Loucy (cell line): ENCODE measurements at regions not wholly inside any gene's neighbourhood (a gene's known extent, or its start where the extent isn't known, plus 50 kb on each side); places are given as distances from the start of the nearest gene placed in this dataset.
"Not testable (repeated sequence)": the region's sequence is repeated elsewhere in the genome, so short reads cannot be mapped to it uniquely, and the experiment has no call there.

Experiments used
- H2AFZ ChIP-seq: fragments of 200-600 bp; sonication (generic); 2 replicates; pipeline ENCODE4 v1.6.0; 2016; ENCODE audit warnings: antibody characterized with exemption, mild to moderate bottlenecking, low read length, moderate library complexity
- H3F3A ChIP-seq: fragments of 200-600 bp; 2 replicates; pipeline ENCODE4 v1.6.0; 2016; ENCODE audit warnings: antibody characterized with exemption, low read depth, mild to moderate bottlenecking
- H3K27me3 ChIP-seq: fragments of 200-600 bp; sonication (generic); 2 replicates; pipeline ENCODE4 v1.6.1; 2014; ENCODE audit warnings: low read length, mild to moderate bottlenecking; ENCODE audit not compliant: insufficient read depth, poor library complexity, severe bottlenecking
- H3K36me3 ChIP-seq: fragments of 200-600 bp; sonication (generic); 2 replicates; pipeline ENCODE4 v1.6.1; 2016; ENCODE audit warnings: low read length; ENCODE audit not compliant: insufficient read depth
- H3K4me1 ChIP-seq: fragments of 200-600 bp; sonication (generic); 2 replicates; pipeline ENCODE4 v1.5.1; 2014; ENCODE audit warnings: low read length, mild to moderate bottlenecking; ENCODE audit not compliant: insufficient read depth, poor library complexity, severe bottlenecking
- H3K4me2 ChIP-seq: fragments of 200-600 bp; sonication (generic); 2 replicates; pipeline ENCODE4 v1.6.0; 2014; ENCODE audit warnings: antibody characterized with exemption, low read length, low read depth, mild to moderate bottlenecking; ENCODE audit not compliant: poor library complexity, severe bottlenecking
- H3K4me3 ChIP-seq: fragments of 200-600 bp; sonication (generic); 2 replicates; pipeline ENCODE4 v1.5.1; 2014; ENCODE audit warnings: low read length, mild to moderate bottlenecking, mixed read lengths; ENCODE audit not compliant: poor library complexity, severe bottlenecking
- H3K79me2 ChIP-seq: fragments of 200-600 bp; sonication (generic); 2 replicates; pipeline ENCODE4 v1.6.1; 2014; ENCODE audit warnings: low read length; ENCODE audit not compliant: insufficient read depth
- H3K9ac ChIP-seq: fragments of 200-600 bp; sonication (generic); 2 replicates; pipeline ENCODE4 v1.6.0; 2014; ENCODE audit warnings: mild to moderate bottlenecking, low read depth, low read length, moderate library complexity; ENCODE audit not compliant: poor library complexity, severe bottlenecking
- H3K9me2 ChIP-seq: fragments of 200-600 bp; sonication (generic); replicated peaks from 2 replicates; pipeline ENCODE4 v1.6.1; 2016; ENCODE audit warnings: low read depth, low read length, mixed read lengths
- H3K9me3 ChIP-seq: fragments of 200-600 bp; sonication (generic); 2 replicates; pipeline ENCODE4 v1.6.1; 2014; ENCODE audit warnings: mild to moderate bottlenecking, antibody characterized with exemption, low read length, low read depth; ENCODE audit not compliant: insufficient read depth
- H4K20me1 ChIP-seq: fragments of 200-600 bp; sonication (generic); 2 replicates; pipeline ENCODE4 v1.6.0; 2014; ENCODE audit warnings: antibody characterized with exemption, low read length, mild to moderate bottlenecking; ENCODE audit not compliant: insufficient read depth, poor library complexity, severe bottlenecking
- EZH2phosphoT487 ChIP-seq: fragments of 200-600 bp; IDR thresholded peaks from 2 replicates; pipeline ENCODE4 v1.6.1; 2018; ENCODE audit warnings: antibody characterized with exemption, mild to moderate bottlenecking, moderate library complexity, borderline replicate concordance
- TF ChIP-seq, protein P1 (sequence below): fragments of 200-600 bp; sonication (generic); conservative IDR thresholded peaks from 2 replicates; pipeline ENCODE4 v1.5.1; 2014; ENCODE audit warnings: mild to moderate bottlenecking, antibody characterized with exemption, low read length

DNA sequence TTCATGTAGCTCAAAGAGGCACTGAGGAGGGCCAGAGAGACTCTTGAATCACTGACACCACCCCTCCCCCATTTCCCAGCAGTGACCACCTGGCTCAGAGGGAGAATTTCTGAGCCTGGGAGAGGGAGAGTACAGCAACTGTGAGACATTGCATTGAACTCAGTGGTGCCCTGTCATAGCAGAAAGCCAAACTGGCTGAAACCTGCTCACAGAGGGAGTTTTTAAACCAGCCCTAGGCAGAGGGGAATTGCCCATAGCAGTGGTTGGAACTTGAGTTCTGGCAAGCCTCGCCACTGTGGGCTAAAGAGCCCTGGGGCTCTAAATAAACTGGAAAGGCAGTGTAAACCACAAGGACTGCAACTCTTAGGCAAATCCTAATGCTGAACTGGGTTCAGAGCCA, 243.1 kb downstream of the ADCYAP1 start:
- no peaks in the 10 kb centered on the region for H3K36me3 ChIP-seq
- H2AFZ ChIP-seq: no peak overlapping the region
- no peaks in the 10 kb centered on the region for H3K79me2 ChIP-seq
- H3F3A ChIP-seq: no peaks in the 10 kb centered on the region
- no peak overlapping the region for H3K4me2 ChIP-seq
- no peak overlapping the region for H3K9ac ChIP-seq
- no peaks in the 10 kb centered on the region for H3K4me1 ChIP-seq
- H3K4me3 ChIP-seq: no peak overlapping the region
- H3K9me3 ChIP-seq: peaks cover 3% of the 10 kb centered on the region; the same call in 1 of the 2 replicates
- no peaks in the 10 kb centered on the region for H3K27me3 ChIP-seq
- TF ChIP-seq EZH2phosphoT487: no peak
- TF ChIP-seq, protein P1, sequence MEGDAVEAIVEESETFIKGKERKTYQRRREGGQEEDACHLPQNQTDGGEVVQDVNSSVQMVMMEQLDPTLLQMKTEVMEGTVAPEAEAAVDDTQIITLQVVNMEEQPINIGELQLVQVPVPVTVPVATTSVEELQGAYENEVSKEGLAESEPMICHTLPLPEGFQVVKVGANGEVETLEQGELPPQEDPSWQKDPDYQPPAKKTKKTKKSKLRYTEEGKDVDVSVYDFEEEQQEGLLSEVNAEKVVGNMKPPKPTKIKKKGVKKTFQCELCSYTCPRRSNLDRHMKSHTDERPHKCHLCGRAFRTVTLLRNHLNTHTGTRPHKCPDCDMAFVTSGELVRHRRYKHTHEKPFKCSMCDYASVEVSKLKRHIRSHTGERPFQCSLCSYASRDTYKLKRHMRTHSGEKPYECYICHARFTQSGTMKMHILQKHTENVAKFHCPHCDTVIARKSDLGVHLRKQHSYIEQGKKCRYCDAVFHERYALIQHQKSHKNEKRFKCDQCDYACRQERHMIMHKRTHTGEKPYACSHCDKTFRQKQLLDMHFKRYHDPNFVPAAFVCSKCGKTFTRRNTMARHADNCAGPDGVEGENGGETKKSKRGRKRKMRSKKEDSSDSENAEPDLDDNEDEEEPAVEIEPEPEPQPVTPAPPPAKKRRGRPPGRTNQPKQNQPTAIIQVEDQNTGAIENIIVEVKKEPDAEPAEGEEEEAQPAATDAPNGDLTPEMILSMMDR: no peak
- no peaks in the 10 kb centered on the region for H4K20me1 ChIP-seq
- no peaks in the 10 kb centered on the region for H3K9me2 ChIP-seq

GRCh38 chr18:1149709-1150108, 245.0 kb downstream of the ADCYAP1 start:
- Histone ChIP-seq H3K4me3 (no peak overlapping the region), H3K9me2 (no peaks in the 10 kb centered on the region), H3K36me3 (no peaks in the 10 kb centered on the region), H3K79me2 (no peaks in the 10 kb centered on the region), H3K4me2 (no peak overlapping the region), H3K4me1 (no peaks in the 10 kb centered on the region), H4K20me1 (no peaks in the 10 kb centered on the region), H3K27me3 (no peaks in the 10 kb centered on the region), H2AFZ (no peak overlapping the region), H3K9ac (no peak overlapping the region), H3K9me3 (peaks cover 3% of the 10 kb centered on the region; the same call in 1 of the 2 replicates), H3F3A (no peaks in the 10 kb centered on the region)
- TF ChIP-seq, protein P1: no peak
- TF ChIP-seq EZH2phosphoT487: no peak

DNA sequence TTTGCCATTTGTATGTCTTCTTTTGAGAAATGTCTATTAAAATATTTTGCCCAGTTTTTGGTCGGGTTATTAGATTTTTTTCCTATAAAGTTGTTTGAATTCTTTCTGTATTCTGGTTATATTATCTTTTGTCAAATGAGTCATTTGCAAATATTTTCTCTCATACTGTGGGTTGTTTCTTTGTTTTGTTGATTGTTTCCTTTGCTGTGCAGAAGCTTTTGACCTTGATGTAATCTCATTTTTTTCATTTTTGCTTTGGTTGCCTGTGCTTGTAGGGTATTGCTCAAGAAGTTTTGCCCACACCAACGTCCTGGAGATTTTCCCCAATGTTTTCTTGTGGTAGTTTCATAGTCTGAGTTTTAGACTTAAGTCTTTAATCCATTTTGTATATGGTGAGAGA, 245.7 kb downstream of the ADCYAP1 start:
- H3K9me2 ChIP-seq: no peaks in the 10 kb centered on the region
- no peaks in the 10 kb centered on the region for H3K27me3 ChIP-seq
- no peaks in the 10 kb centered on the region for H3K36me3 ChIP-seq
- no peaks in the 10 kb centered on the region for H3K4me1 ChIP-seq
- no peaks in the 10 kb centered on the region for H3F3A ChIP-seq
- H3K4me3 ChIP-seq: no peak overlapping the region
- H3K9ac ChIP-seq: no peak overlapping the region
- no peaks in the 10 kb centered on the region for H4K20me1 ChIP-seq
- TF ChIP-seq, protein P1: no peak
- no peak for TF ChIP-seq EZH2phosphoT487
- no peaks in the 10 kb centered on the region for H3K79me2 ChIP-seq
- peaks cover 3% of the 10 kb centered on the region; the same call in 1 of the 2 replicates for H3K9me3 ChIP-seq
- H2AFZ ChIP-seq: no peak overlapping the region
- H3K4me2 ChIP-seq: no peak overlapping the region

GRCh38 chr18:1152958-1153357, 248.3 kb downstream of the ADCYAP1 start:
- not testable (repeated sequence) for H3K4me1 ChIP-seq, H2AFZ ChIP-seq, H3K9ac ChIP-seq, H3K4me2 ChIP-seq, H3K36me3 ChIP-seq, H3K9me3 ChIP-seq, H4K20me1 ChIP-seq, H3K79me2 ChIP-seq, H3K4me3 ChIP-seq, H3K27me3 ChIP-seq, H3K9me2 ChIP-seq, H3F3A ChIP-seq
